Testis (tissue), 2 donors: ENCODE measurements at regions not wholly inside any gene's neighbourhood (a gene's known extent, or its start where the extent isn't known, plus 50 kb on each side); places are given as distances from the start of the nearest gene placed in this dataset.

Source experiments
- CTCF ChIP-seq, 3 experiments: fragments of 450-650 bp in 2 of 3; fragments of 200-600 bp in 1 of 3; sonication (generic) in 1 of 3; IDR thresholded peaks; one replicate each; pipeline ENCODE4 v1.5.1; 2016 to 2019; ENCODE audit warnings: antibody characterized with exemption in 3 of 3, mild to moderate bottlenecking in 2 of 3, moderate library complexity in 1 of 3
- POLR2A ChIP-seq: fragments of 450-650 bp; IDR thresholded peaks from one replicate; pipeline ENCODE4 v1.6.1; 2017; ENCODE audit warnings: antibody characterized with exemption, mild to moderate bottlenecking, moderate library complexity

DNA sequence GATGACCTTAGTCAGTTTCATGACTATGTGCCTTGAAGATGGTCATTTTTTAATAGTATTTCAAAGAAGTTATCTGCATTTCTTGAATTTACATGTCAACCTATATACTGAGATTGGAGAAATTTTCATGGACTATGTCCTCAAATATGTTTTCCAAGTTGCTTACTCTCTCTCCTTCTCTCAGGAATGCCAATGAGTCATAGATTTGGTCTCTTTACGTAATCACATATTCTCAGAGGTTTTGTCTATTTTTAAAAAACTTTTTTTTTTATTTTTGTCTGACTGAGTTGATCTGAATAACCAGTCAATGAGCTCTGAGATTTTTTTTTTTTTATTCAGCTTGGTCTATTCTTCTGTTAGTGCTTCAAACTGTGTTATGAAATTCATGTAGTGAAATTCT is 374.7 kb upstream of the GRIN3A start:
- TF ChIP-seq CTCF (IDR thresholded peaks at IDR 0.05) (no peak), POLR2A (no peak)
